CD4-positive, alpha-beta memory T cell (primary cell): ENCODE measurements at regions not wholly inside any gene's neighbourhood (a gene's known extent, or its start where the extent isn't known, plus 50 kb on each side); places are given as distances from the start of the nearest gene placed in this dataset.
A peak's percentile ranks its signal among the peaks of the same experiment; 100 is the strongest.

Experiments used
- CTCF ChIA-PET: fragments of 350-600 bp; sonication (Branson Sonifier 250); formaldehyde crosslinking; loops from one replicate; lab custom pipeline; 2021; ENCODE audit warnings: inconsistent platforms; ENCODE audit not compliant: partially characterized antibody; lab: Charles Lee
- POLR2A ChIA-PET: fragments of 350-600 bp; sonication (Branson Sonifier 250); formaldehyde crosslinking; loops from one replicate; lab custom pipeline; 2021; ENCODE audit not compliant: partially characterized antibody; lab: Charles Lee
- DNase-seq, 5 donors: peaks; one replicate each; pipeline versions ENCODE4 v3.0.0 to v3.0.0-alpha.2; 2020 to 2022; ENCODE audit warnings: mixed read lengths in 1 of 5
- H3K27ac ChIP-seq: one replicate; pipeline ENCODE4 v1.7.0; 2013; ENCODE audit warnings: low read depth, low read length
- H3K27me3 ChIP-seq: 2 replicates; pipeline ENCODE4 v1.7.0; 2013; ENCODE audit warnings: mild to moderate bottlenecking, low read length, moderate library complexity; ENCODE audit not compliant: insufficient read depth
- H3K36me3 ChIP-seq: 2 replicates; pipeline ENCODE4 v1.7.0; 2013; ENCODE audit warnings: mild to moderate bottlenecking, low read length, moderate library complexity; ENCODE audit not compliant: insufficient read depth
- H3K4me1 ChIP-seq: 2 replicates; pipeline ENCODE4 v1.7.0; 2013; ENCODE audit warnings: mild to moderate bottlenecking, low read length, moderate library complexity; ENCODE audit not compliant: insufficient read depth
- H3K4me3 ChIP-seq, 2 donors: one replicate each; pipeline ENCODE4 v1.7.0; 2013; ENCODE audit warnings: low read length in 2 of 2, mild to moderate bottlenecking in 1 of 2
- H3K9me3 ChIP-seq, 2 donors: one replicate each; pipeline ENCODE4 v1.7.0; 2013; ENCODE audit warnings: low read length in 2 of 2, control low read depth in 1 of 2; ENCODE audit not compliant: control insufficient read depth in 1 of 2
- H3K27ac Mint-ChIP-seq, 7 donors: one replicate each; pipeline ENCODE4 v1.8.0; 2020 to 2021; ENCODE audit warnings: mixed read lengths in 7 of 7, mild to moderate bottlenecking in 6 of 7, inconsistent platforms in 3 of 7, moderate library complexity in 3 of 7
- H3K27me3 Mint-ChIP-seq, 2 donors: one replicate each; pipeline ENCODE4 v1.8.0; 2020 to 2021; ENCODE audit warnings: mixed read lengths in 2 of 2
- H3K36me3 Mint-ChIP-seq, 2 donors: one replicate each; pipeline ENCODE4 v1.8.0; 2020 to 2021; ENCODE audit warnings: mixed read lengths in 2 of 2, inconsistent platforms in 1 of 2, mild to moderate bottlenecking in 1 of 2
- H3K4me1 Mint-ChIP-seq, 4 donors: one replicate each; pipeline ENCODE4 v1.8.0; 2020 to 2021; ENCODE audit warnings: mixed read lengths in 4 of 4, mild to moderate bottlenecking in 1 of 4
- H3K4me3 Mint-ChIP-seq, 8 donors: one replicate each; pipeline ENCODE4 v1.8.0; 2020 to 2021; ENCODE audit warnings: mixed read lengths in 8 of 8, mild to moderate bottlenecking in 7 of 8, moderate library complexity in 6 of 8, inconsistent platforms in 3 of 8
- H3K9me3 Mint-ChIP-seq, 8 donors: one replicate each; pipeline ENCODE4 v1.8.0; 2020 to 2021; ENCODE audit warnings: mixed read lengths in 8 of 8, mild to moderate bottlenecking in 5 of 8, inconsistent platforms in 3 of 8, moderate library complexity in 1 of 8
- intact Hi-C: fragments of 100-400 bp; cut with micrococcal nuclease; formaldehyde crosslinking; loops from one replicate; pipeline ENCODE4 v1.15.1; 2023

DNA sequence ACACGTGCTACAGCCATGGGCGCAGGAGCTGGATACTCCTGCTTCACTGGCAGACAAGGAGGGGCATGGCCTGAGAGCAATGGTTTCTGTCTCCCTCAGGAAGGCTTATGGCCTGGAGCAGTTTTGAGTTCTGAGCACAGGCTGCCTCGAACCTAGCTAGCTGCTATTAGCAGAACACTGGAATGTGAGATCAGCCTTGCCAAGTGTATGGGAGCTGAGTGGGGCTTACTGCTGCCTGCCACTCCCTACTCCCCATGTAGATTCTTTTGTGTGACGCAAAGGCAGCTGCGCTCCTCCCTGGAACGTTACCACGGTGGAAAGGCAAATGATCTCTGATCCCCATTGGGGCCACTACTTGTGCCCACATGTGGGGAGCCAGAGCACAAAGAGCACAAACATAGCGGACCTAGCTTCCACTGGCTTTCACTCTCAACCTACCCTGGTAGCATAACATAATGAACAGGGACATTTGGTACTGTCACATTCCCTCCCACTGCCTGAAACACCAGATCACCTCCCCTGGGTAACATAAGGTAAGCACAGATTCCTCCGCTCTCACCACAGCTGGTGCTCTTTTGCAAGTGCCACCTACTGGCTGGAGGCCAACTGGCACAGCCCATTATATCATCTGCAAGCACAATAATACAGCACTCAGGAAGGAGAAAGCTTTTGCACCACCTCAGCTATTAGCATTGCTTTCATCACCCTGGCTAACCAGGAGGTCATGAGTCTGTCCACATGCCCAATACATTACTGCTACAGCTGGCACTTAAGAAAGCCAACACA, 84.6 kb upstream of the GUCY1A2 start:
- H3K4me1 ChIP-seq, result no peaks in the 10 kb centered on the region
- CTCF ChIA-PET, result no interaction called here
- intact Hi-C loops, result no loop called here
- no peaks in the 10 kb centered on the region for H3K27me3 Mint-ChIP-seq
- no peak overlapping the region for H3K27ac Mint-ChIP-seq
- no peaks in the 10 kb centered on the region for H3K36me3 Mint-ChIP-seq
- H3K9me3 ChIP-seq, result peaks cover 0 to 3% of the 10 kb centered on the region in 2 donors
- H3K4me3 Mint-ChIP-seq, result no peak overlapping the region
- POLR2A ChIA-PET, result no interaction called here
- H3K27me3 ChIP-seq, result no peaks in the 10 kb centered on the region
- H3K4me1 Mint-ChIP-seq, result no peaks in the 10 kb centered on the region
- H3K27ac ChIP-seq, result no peak overlapping the region
- H3K9me3 Mint-ChIP-seq, result peaks cover 7 to 43% (median 24%) of the 10 kb centered on the region in 8 donors
- no peak for DNase-seq
- H3K4me3 ChIP-seq, result no peak overlapping the region
- H3K36me3 ChIP-seq, result no peaks in the 10 kb centered on the region

DNA sequence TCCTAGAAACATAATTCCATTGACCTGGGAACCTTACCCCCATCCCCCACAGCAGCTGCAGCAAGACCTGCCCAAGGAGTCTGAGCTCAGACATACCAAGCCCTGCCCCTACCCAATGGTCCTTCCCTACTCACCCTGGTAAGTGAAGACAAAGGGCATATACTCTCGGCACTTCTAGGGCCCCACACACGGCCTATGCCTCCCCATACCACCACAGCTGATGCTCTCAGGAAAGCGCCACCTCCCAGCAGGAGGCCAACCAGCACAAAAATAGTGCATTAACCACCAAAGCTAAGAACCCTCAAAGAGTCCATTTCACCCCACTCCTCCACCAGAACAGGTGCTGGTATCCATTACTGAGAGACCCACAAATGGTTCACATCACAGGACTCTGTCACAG, 74.4 kb upstream of the GUCY1A2 start:
- Histone ChIP-seq H3K9me3 (peaks cover 0 to 11% of the 10 kb centered on the region in 2 donors), H3K4me3 (no peak overlapping the region), H3K27me3 (no peaks in the 10 kb centered on the region), H3K4me1 (no peaks in the 10 kb centered on the region), H3K36me3 (no peaks in the 10 kb centered on the region), H3K27ac (no peak overlapping the region)
- Mint-ChIP-seq H3K4me3 (no peak overlapping the region), H3K9me3 (peaks cover 6 to 68% (median 38%) of the 10 kb centered on the region in 8 donors), H3K27me3 (peaks cover 0 to 1% of the 10 kb centered on the region in 2 donors), H3K36me3 (peaks cover 0 to 2% of the 10 kb centered on the region in 2 donors), H3K27ac (no peak overlapping the region), H3K4me1 (no peaks in the 10 kb centered on the region)
- intact Hi-C loops, result no loop called here
- peak in 1 of 5 donors; percentile 30 for DNase-seq
- ChIA-PET CTCF (no interaction called here), POLR2A (no interaction called here)

DNA sequence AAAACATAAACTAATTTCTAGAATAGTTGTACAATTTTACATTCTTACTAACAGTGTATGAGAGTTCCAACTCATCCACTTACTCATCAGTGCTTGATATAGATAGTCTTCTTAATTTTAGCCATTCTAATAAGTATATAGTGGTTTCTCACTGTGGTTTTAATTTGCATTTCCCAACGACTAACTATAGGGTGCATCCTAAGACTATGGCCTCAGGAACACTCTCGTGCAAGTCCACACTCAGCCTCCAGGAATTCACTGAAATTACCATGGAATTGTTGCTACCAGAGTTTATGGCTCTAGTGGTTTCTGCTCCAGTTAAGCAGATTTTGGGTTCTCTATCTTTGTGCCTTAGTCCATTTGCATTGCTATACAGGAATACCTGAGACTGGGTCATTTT, 60.1 kb upstream of the GUCY1A2 start:
- no peak for DNase-seq
- Histone ChIP-seq H3K4me1 (no peaks in the 10 kb centered on the region), H3K27ac (no peak overlapping the region), H3K27me3 (no peaks in the 10 kb centered on the region), H3K4me3 (no peak overlapping the region), H3K9me3 (no peaks in the 10 kb centered on the region), H3K36me3 (no peaks in the 10 kb centered on the region)
- H3K4me3 Mint-ChIP-seq, result no peak overlapping the region
- CTCF ChIA-PET, result no interaction called here
- H3K27ac Mint-ChIP-seq, result no peak overlapping the region
- H3K36me3 Mint-ChIP-seq, result no peaks in the 10 kb centered on the region
- H3K27me3 Mint-ChIP-seq, result no peaks in the 10 kb centered on the region
- intact Hi-C loops, result no loop called here
- POLR2A ChIA-PET, result no interaction called here
- no peaks in the 10 kb centered on the region for H3K4me1 Mint-ChIP-seq
- H3K9me3 Mint-ChIP-seq, result peaks cover 4 to 27% (median 15%) of the 10 kb centered on the region in 8 donors

DNA sequence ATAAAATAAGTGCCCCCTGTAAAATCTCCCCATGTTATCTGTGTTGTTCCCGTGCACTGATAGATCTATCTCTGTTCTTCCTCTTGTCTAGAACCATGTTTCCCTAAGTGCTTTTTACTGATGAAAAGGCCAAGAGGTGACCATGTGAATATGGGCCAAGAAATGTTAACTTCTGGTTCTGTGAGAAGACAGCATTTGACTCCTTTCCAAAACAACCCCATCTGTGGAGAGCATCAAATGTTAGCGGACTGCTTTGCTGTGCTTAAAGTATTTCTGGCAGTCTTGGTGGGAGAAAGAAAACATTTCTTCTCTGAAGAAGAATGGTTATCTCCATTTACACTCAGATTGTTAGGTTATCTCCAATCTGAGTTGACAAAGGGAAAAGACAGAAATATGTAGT, 58.6 kb upstream of the GUCY1A2 start:
- no peak overlapping the region for H3K4me3 Mint-ChIP-seq
- H3K27me3 Mint-ChIP-seq, result no peaks in the 10 kb centered on the region
- no peak for DNase-seq
- intact Hi-C loops, result no loop called here
- no peaks in the 10 kb centered on the region for H3K36me3 ChIP-seq
- CTCF ChIA-PET, result no interaction called here
- POLR2A ChIA-PET, result no interaction called here
- H3K9me3 ChIP-seq, result no peaks in the 10 kb centered on the region
- H3K4me1 ChIP-seq, result no peaks in the 10 kb centered on the region
- no peaks in the 10 kb centered on the region for H3K4me1 Mint-ChIP-seq
- H3K4me3 ChIP-seq, result no peak overlapping the region
- peaks cover 0 to 17% (median 8%) of the 10 kb centered on the region in 8 donors for H3K9me3 Mint-ChIP-seq
- no peaks in the 10 kb centered on the region for H3K27me3 ChIP-seq
- H3K27ac ChIP-seq, result no peak overlapping the region
- no peak overlapping the region for H3K27ac Mint-ChIP-seq
- no peaks in the 10 kb centered on the region for H3K36me3 Mint-ChIP-seq

DNA sequence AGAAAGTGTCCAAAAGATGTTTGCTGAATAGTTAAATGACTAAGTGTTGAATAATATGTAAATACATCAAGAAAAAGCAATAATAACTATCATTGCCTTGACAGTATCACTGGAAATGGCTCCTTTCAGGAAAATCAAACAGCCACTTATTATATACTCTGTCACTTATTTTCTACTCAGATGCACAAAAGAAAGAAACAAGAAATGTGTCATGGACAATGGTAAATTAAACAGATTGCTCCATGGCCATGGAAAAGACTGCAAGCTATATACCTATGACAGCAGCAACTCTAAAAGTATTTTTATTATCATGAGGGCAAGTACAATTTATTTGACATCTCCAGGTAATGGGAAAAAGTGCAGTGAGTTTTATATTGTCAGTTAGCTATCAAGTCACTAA, 52.9 kb upstream of the GUCY1A2 start:
- H3K4me1 ChIP-seq, result no peaks in the 10 kb centered on the region
- Mint-ChIP-seq H3K4me1 (no peaks in the 10 kb centered on the region), H3K27me3 (no peaks in the 10 kb centered on the region), H3K4me3 (no peak overlapping the region), H3K36me3 (no peaks in the 10 kb centered on the region), H3K9me3 (peaks cover 0 to 24% (median 7%) of the 10 kb centered on the region in 8 donors), H3K27ac (no peak overlapping the region)
- intact Hi-C loops, result no loop called here
- DNase-seq, result no peak
- ChIA-PET POLR2A (no interaction called here), CTCF (no interaction called here)
- no peaks in the 10 kb centered on the region for H3K36me3 ChIP-seq
- no peaks in the 10 kb centered on the region for H3K27me3 ChIP-seq
- H3K4me3 ChIP-seq, result no peak overlapping the region
- H3K27ac ChIP-seq, result no peak overlapping the region
- no peaks in the 10 kb centered on the region for H3K9me3 ChIP-seq
